Endothelial cell of umbilical vein (primary cell): ENCODE measurements at regions not wholly inside any gene's neighbourhood (a gene's known extent, or its start where the extent isn't known, plus 50 kb on each side); places are given as distances from the start of the nearest gene placed in this dataset.

Source experiments
- FOS ChIP-seq: IDR thresholded peaks from 2 replicates; pipeline ENCODE4 v1.6.1; 2011; ENCODE audit warnings: mild to moderate bottlenecking, low read length, moderate library complexity, borderline replicate concordance; ENCODE audit not compliant: insufficient read depth
- JUN ChIP-seq: IDR thresholded peaks from 2 replicates; pipeline ENCODE4 v1.6.1; 2011; ENCODE audit warnings: borderline replicate concordance, low read depth; ENCODE audit not compliant: insufficient read length, insufficient read depth
- MYC ChIP-seq: IDR thresholded peaks from one replicate; pipeline ENCODE4 v1.6.1; 2011; ENCODE audit warnings: mild to moderate bottlenecking, low read depth, low read length
- POLR2A ChIP-seq: IDR thresholded peaks from 2 replicates; pipeline ENCODE4 v1.6.1; 2012; ENCODE audit warnings: low read depth, mild to moderate bottlenecking, control low read depth, low read length
- POLR2AphosphoS5 ChIP-seq: IDR thresholded peaks from 2 replicates; pipeline ENCODE4 v1.6.1; 2012; ENCODE audit warnings: low read depth, mild to moderate bottlenecking, control low read depth, low read length, moderate library complexity; ENCODE audit not compliant: insufficient read depth
- TF ChIP-seq, protein P1 (sequence below), 2 donors: IDR thresholded peaks; 1 replicate in 1 of 2; 2 replicates in 1 of 2; pipeline ENCODE4 v1.5.1; 2011; ENCODE audit warnings: low read length in 2 of 2, mild to moderate bottlenecking in 2 of 2, moderate library complexity in 2 of 2, control low read depth in 1 of 2, inconsistent platforms in 1 of 2, low read depth in 1 of 2; ENCODE audit not compliant: insufficient read depth in 1 of 2; ENCODE audit errors: extremely low read depth in 1 of 2

DNA sequence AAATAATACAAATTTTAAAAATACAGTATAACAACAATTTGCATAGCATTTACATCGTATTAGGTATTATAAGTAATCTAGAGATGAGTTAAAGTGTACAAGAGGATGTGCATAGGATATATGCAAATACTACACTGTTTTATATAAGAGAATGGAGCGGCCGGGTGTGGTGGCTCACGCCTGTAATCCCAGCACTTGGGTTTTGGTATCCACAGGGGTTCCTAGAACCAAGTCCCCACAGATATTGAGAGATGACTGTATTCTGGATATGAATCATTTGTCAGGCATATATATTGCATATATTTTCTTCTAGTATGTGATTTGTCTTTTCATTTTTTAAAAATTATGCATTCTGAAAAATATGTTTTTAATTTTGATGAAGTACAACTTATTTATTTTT lies 77.5 kb upstream of the MSI2 start:
- TF ChIP-seq POLR2A (no peak), MYC (no peak), JUN (no peak), POLR2AphosphoS5 (no peak), FOS (no peak)
- TF ChIP-seq, protein P1, sequence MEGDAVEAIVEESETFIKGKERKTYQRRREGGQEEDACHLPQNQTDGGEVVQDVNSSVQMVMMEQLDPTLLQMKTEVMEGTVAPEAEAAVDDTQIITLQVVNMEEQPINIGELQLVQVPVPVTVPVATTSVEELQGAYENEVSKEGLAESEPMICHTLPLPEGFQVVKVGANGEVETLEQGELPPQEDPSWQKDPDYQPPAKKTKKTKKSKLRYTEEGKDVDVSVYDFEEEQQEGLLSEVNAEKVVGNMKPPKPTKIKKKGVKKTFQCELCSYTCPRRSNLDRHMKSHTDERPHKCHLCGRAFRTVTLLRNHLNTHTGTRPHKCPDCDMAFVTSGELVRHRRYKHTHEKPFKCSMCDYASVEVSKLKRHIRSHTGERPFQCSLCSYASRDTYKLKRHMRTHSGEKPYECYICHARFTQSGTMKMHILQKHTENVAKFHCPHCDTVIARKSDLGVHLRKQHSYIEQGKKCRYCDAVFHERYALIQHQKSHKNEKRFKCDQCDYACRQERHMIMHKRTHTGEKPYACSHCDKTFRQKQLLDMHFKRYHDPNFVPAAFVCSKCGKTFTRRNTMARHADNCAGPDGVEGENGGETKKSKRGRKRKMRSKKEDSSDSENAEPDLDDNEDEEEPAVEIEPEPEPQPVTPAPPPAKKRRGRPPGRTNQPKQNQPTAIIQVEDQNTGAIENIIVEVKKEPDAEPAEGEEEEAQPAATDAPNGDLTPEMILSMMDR (IDR thresholded peaks at IDR 0.05; ENCODE audit: extremely low read depth in 1 of 2, insufficient read depth in 1 of 2, low read depth in 1 of 2, low read length in 2 of 2), result no peak
